GM12873 (cell line): ENCODE measurements at regions not wholly inside any gene's neighbourhood (a gene's known extent, or its start where the extent isn't known, plus 50 kb on each side); places are given as distances from the start of the nearest gene placed in this dataset.

Source experiments
- CTCF ChIP-seq: IDR thresholded peaks from 2 replicates; pipeline ENCODE4 v1.5.1; 2012; ENCODE audit warnings: low read depth, mild to moderate bottlenecking, moderate library complexity, low read length, control low read depth; ENCODE audit not compliant: insufficient read depth; ENCODE audit errors: missing control alignments

GRCh38 chr7:121486590-121486989 lies 90.5 kb upstream of the FAM3C start:
- TF ChIP-seq CTCF, result no peak

- TF ChIP-seq CTCF, result no peak
Observed at GRCh38 chr7:121485467-121486243, 89.5 kb upstream of the FAM3C start.

GRCh38 chr7:121484089-121484763 lies 88.1 kb upstream of the FAM3C start:
- no peak for TF ChIP-seq CTCF

DNA sequence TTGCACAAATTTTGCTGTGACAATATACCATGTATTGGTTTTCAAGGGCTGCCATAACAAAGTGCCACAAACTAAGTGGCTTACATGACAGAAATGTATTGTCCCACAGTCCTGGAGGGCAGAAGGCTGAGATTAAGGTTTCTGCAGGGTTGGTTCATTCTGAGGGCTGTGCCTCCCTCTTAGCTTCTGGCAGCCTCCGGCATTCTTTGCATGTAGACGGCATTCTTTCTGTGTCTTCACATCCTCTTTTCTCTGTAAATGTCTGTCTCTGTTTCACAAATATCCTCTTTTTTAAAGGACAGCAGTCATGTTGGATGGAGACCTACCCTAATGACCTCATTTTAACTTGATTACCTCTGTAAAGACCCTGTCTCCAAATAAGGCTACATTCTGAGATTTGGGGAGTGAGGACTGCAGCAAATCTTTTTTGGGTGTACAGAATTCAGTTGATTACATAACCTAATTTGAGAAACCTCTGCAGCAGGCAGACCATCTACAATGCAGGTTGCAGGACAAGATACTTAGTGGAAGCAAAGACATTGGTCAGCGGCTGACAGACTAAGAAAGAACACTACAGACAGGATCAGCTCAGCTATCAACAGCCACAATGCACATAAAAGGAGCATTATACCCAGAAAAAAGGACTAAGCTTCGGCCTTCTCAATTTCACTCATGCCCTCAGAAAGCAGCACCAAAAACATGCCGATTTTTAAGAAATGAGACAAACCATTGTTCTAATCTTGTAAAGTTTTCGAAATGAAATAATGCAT lies 84.6 kb upstream of the FAM3C start:
- no peak for TF ChIP-seq CTCF

- no peak for TF ChIP-seq CTCF
Observed at GRCh38 chr7:121480058-121480457, 84.0 kb upstream of the FAM3C start.

GRCh38 chr7:121479466-121479865 lies 83.4 kb upstream of the FAM3C start:
- no peak for TF ChIP-seq CTCF

GRCh38 chr7:121475806-121476205 lies 79.7 kb upstream of the FAM3C start:
- TF ChIP-seq CTCF, result no peak
